ENCODE measurements at regions not wholly inside any gene's neighbourhood (a gene's known extent, or its start where the extent isn't known, plus 50 kb on each side); places are given as distances from the start of the nearest gene placed in this dataset.
"Not testable (repeated sequence)": the region's sequence is repeated elsewhere in the genome, so short reads cannot be mapped to it uniquely, and the experiment has no call there.

GRCh38 chr1:146287881-146288280, 59.1 kb upstream of the NOTCH2NLA start:
- not testable (repeated sequence) for TF ChIP-seq CTCF, POLR2A, POLR2AphosphoS5 (IDR thresholded peaks at IDR 0.05)
